ENCODE measurements at regions not wholly inside any gene's neighbourhood (a gene's known extent, or its start where the extent isn't known, plus 50 kb on each side); places are given as distances from the start of the nearest gene placed in this dataset.

DNA sequence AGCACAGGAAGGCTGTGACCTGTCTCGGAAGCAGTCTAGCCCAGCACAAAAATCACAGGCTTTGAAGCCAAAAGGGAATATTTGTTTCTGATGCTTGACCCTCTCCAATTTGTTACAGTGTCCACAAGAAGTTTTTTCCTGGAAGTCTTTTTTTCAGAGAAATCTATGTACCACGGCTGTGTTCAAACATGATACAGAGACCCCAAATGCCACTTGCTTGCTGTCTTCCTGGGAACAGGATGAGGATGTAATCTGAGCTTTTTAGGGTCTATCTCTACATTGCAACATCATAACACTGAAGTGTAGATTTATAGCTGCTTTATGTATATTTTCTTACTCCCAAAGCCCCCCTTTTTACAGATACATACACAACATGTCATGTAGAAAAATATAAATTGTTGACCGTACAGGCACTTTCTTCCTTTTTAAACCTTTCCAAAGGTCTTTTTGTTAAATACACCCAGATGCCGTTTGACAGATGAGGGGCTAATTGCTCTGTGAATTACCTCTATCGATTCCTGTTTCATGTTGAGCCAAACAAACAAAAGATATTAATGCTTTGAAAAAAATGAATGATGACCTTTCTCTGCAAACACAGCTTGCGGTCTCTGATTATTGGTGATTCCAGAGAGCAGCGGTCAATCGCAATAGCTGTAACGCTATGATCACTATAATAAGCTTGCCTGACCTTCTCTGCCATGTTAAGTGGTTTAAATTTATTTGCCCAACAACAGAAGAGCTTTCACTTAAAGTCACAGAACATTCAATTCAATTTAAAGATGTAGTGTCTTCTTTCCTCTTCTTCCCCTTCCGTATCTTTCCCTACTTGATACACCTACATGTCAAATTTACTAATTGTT lies 875.9 kb upstream of the NR2F2 start:
- TF ChIP-seq POLR2A (IDR thresholded peaks at IDR 0.05; ENCODE audit: low read depth, low read length), result no peak
- TF ChIP-seq TAF1 (IDR thresholded peaks at IDR 0.05; ENCODE audit: low read depth, low read length), result no peak

Data from GM12891 (cell line).